ENCODE measurements at regions not wholly inside any gene's neighbourhood (a gene's known extent, or its start where the extent isn't known, plus 50 kb on each side); places are given as distances from the start of the nearest gene placed in this dataset.

GRCh38 chr3:28761375-28761774 lies 412.8 kb upstream of the AZI2 start:
- Histone ChIP-seq H4K20me1 (ENCODE audit: control insufficient read depth, extremely low read depth, insufficient read depth, low read length) (no peaks in the 10 kb centered on the region), H3K9me1 (ENCODE audit: control insufficient read depth, extremely low read depth, insufficient read depth, low read length) (no peaks in the 10 kb centered on the region), H3K4me1 (ENCODE audit: control insufficient read depth, extremely low read depth, insufficient read depth, low read length) (no peaks in the 10 kb centered on the region), H3K79me2 (ENCODE audit: control insufficient read depth, insufficient read depth, low read length) (no peaks in the 10 kb centered on the region), H3K4me3 (ENCODE audit: control insufficient read depth in 2 of 3, extremely low read depth in 1 of 3, insufficient read depth in 2 of 3, low read depth in 1 of 3, low read length in 3 of 3) (no peak overlapping the region), H2AFZ (ENCODE audit: control insufficient read depth, low read length) (no peak overlapping the region), H3K9me3 (ENCODE audit: control insufficient read depth, low read depth, low read length) (no peaks in the 10 kb centered on the region), H3K27me3 (ENCODE audit: control insufficient read depth, extremely low read depth, insufficient read depth, low read length) (no peaks in the 10 kb centered on the region), H3K36me3 (ENCODE audit: control insufficient read depth in 2 of 2, extremely low read depth in 1 of 2, insufficient read depth in 2 of 2, low read length in 2 of 2) (no peaks in the 10 kb centered on the region), H3K4me2 (ENCODE audit: control insufficient read depth, extremely low read depth, insufficient read depth, low read depth, low read length) (no peak overlapping the region), H3K9ac (ENCODE audit: control insufficient read depth, extremely low read depth, insufficient read depth, low read length) (no peak overlapping the region), H3K27ac (ENCODE audit: control insufficient read depth, insufficient read depth, low read length) (no peak overlapping the region)
- DNase-seq (ENCODE audit: low read depth, low spot score) (no peak), FAIRE-seq (no peak)
- dilution Hi-C loops (cut with MboI; ENCODE audit: extremely low pct_ligation_motif_present, low sequenced_read_pairs), result no loop called here
- no peak for TF ChIP-seq EZH2 (IDR thresholded peaks at IDR 0.05; ENCODE audit: low read length)
- TF ChIP-seq, protein P1, sequence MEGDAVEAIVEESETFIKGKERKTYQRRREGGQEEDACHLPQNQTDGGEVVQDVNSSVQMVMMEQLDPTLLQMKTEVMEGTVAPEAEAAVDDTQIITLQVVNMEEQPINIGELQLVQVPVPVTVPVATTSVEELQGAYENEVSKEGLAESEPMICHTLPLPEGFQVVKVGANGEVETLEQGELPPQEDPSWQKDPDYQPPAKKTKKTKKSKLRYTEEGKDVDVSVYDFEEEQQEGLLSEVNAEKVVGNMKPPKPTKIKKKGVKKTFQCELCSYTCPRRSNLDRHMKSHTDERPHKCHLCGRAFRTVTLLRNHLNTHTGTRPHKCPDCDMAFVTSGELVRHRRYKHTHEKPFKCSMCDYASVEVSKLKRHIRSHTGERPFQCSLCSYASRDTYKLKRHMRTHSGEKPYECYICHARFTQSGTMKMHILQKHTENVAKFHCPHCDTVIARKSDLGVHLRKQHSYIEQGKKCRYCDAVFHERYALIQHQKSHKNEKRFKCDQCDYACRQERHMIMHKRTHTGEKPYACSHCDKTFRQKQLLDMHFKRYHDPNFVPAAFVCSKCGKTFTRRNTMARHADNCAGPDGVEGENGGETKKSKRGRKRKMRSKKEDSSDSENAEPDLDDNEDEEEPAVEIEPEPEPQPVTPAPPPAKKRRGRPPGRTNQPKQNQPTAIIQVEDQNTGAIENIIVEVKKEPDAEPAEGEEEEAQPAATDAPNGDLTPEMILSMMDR (optimal IDR thresholded peaks at IDR 0.05 in 1 of 3, IDR thresholded peaks at IDR 0.05 in 1 of 3, conservative IDR thresholded peaks at IDR 0.05 in 1 of 3; ENCODE audit: extremely low read depth in 1 of 3, insufficient read depth in 2 of 3, low read length in 3 of 3), result no peak

DNA sequence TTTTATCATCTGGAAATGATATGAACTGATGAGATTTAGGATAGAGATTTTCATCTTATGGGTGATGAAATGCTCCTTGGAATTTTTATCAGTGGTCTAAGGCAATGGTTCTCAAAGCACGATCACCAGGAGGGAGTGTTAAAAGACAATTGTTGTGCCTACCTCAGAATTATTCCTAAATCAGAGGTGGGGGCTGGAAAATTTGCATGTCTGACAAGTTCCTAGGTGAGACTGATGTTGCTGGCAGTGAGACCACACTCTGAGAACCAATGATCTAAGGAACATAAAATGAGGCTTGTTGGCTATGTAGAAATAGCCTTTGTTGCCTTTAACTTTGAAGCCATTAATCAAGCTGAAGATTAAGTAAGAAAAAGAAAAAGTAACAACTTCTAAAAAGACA lies 416.6 kb upstream of the AZI2 start:
- Histone ChIP-seq H3K79me2 (ENCODE audit: control insufficient read depth, insufficient read depth, low read length) (no peaks in the 10 kb centered on the region), H2AFZ (ENCODE audit: control insufficient read depth, low read length) (no peak overlapping the region), H3K9ac (ENCODE audit: control insufficient read depth, extremely low read depth, insufficient read depth, low read length) (no peak overlapping the region), H3K9me3 (ENCODE audit: control insufficient read depth, low read depth, low read length) (no peaks in the 10 kb centered on the region), H3K4me1 (ENCODE audit: control insufficient read depth, extremely low read depth, insufficient read depth, low read length) (no peaks in the 10 kb centered on the region), H4K20me1 (ENCODE audit: control insufficient read depth, extremely low read depth, insufficient read depth, low read length) (no peaks in the 10 kb centered on the region), H3K4me2 (ENCODE audit: control insufficient read depth, extremely low read depth, insufficient read depth, low read depth, low read length) (no peak overlapping the region), H3K27ac (ENCODE audit: control insufficient read depth, insufficient read depth, low read length) (no peak overlapping the region), H3K36me3 (ENCODE audit: control insufficient read depth in 2 of 2, extremely low read depth in 1 of 2, insufficient read depth in 2 of 2, low read length in 2 of 2) (no peaks in the 10 kb centered on the region), H3K9me1 (ENCODE audit: control insufficient read depth, extremely low read depth, insufficient read depth, low read length) (no peaks in the 10 kb centered on the region), H3K27me3 (ENCODE audit: control insufficient read depth, extremely low read depth, insufficient read depth, low read length) (no peaks in the 10 kb centered on the region), H3K4me3 (ENCODE audit: control insufficient read depth in 2 of 3, extremely low read depth in 1 of 3, insufficient read depth in 2 of 3, low read depth in 1 of 3, low read length in 3 of 3) (no peak overlapping the region)
- TF ChIP-seq, protein P1 (optimal IDR thresholded peaks at IDR 0.05 in 1 of 3, IDR thresholded peaks at IDR 0.05 in 1 of 3, conservative IDR thresholded peaks at IDR 0.05 in 1 of 3; ENCODE audit: extremely low read depth in 1 of 3, insufficient read depth in 2 of 3, low read length in 3 of 3), result no peak
- TF ChIP-seq EZH2 (IDR thresholded peaks at IDR 0.05; ENCODE audit: low read length), result no peak
- FAIRE-seq (no peak), DNase-seq (ENCODE audit: low read depth, low spot score) (no peak)
- dilution Hi-C loops (cut with MboI; ENCODE audit: extremely low pct_ligation_motif_present, low sequenced_read_pairs), result no loop called here

All from keratinocyte (primary cell).